NAMALWA (cell line): ENCODE measurements at regions not wholly inside any gene's neighbourhood (a gene's known extent, or its start where the extent isn't known, plus 50 kb on each side); places are given as distances from the start of the nearest gene placed in this dataset.
"Not testable (repeated sequence)": the region's sequence is repeated elsewhere in the genome, so short reads cannot be mapped to it uniquely, and the experiment has no call there.

Experiments
- DNase-seq: peaks from one replicate; pipeline ENCODE4 v3.0.0-alpha.2; 2015; ENCODE audit warnings: low spot score

GRCh38 chr19:28150129-28150528 is 1062.8 kb downstream of the UQCRFS1 start:
- DNase-seq: no peak

DNA sequence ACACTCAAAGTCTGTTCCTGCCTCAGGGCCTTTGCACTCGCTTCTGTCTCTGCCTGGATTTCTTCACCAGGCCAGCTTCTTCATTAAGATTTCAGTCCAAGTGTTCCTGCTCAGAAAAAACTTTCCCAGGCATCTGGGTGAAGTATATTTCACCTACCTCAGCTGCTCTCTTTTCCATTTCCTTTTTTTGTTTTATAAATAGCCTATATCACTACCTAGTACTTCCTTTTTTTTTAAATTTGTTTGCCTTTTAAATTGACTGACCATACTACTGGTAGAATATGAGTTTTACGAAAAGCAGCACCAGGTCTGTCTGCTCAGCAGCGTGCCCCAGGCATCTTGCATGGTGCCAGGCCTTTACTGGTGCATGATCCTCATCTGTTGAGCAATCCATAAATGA is 1064.4 kb downstream of the UQCRFS1 start:
- no peak for DNase-seq

DNA sequence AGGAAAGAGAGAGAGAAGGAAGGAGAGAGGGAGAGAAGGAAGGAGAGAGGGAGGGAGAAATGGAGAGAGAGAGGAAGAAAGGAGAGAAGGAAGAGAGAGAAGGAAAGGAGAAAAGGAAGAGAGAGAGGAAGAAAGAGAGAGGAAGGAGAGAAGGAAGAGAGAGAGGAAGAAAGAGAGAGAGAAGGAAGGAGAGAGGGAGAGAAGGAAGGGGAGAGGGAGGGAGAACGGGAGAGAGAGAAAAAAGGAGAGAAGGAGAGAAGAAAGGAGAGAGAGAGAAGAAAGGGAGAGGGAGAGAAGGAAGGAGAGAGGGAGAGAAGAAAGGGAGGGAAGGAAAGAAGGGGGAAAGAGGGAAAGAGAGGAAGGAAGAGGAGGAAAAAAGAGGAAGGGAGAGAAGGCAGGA is 1070.7 kb downstream of the UQCRFS1 start:
- DNase-seq: no peak

- no peak for DNase-seq
Measured at GRCh38 chr19:28140201-28140600, 1072.8 kb downstream of the UQCRFS1 start.

- DNase-seq: no peak
Measured at GRCh38 chr19:28137772-28138171, 1075.2 kb downstream of the UQCRFS1 start.

GRCh38 chr19:28136796-28137195 is 1076.2 kb downstream of the UQCRFS1 start:
- no peak for DNase-seq

DNA sequence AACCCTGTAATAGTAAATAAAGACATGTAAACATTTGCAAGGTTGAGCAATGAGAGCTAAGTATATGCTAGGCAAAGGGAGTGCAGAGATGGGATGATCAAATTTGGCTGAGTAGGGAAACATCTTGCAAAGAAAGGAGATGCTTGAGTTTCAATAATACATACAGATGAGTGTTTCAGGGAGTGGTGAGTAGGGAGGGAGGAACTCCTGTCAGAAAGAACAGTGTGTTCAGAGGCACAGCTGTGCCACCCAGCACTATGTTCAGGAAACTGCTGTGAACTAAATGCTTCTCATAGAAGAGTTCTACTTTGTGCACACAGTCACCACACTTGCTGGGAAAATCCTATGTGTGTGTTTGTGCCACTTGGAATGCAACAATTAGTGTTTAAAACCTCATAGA is 1077.1 kb downstream of the UQCRFS1 start:
- DNase-seq: no peak

- DNase-seq: no peak
Measured at GRCh38 chr19:28134311-28134710, 1078.6 kb downstream of the UQCRFS1 start.

DNA sequence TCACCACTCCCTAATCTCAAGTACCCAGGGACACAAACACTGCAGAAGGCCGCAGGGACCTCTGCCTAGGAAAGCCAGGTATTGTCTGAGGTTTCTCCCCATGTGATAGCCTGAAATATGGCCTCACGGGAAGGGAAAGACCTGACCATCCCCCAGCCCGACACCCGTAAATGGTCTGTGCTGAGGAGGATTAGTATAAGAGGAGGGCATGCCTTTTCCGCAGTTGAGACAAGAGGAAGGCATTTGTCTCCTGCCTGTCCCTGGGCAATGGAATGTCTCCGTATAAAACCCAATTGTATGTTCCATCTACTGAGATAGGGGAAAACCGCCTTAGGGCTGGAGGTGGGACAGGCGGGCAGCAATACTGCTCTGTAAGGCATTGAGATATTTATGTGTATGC is 1082.1 kb downstream of the UQCRFS1 start:
- DNase-seq: not testable (repeated sequence)

GRCh38 chr19:28130066-28130511 is 1082.9 kb downstream of the UQCRFS1 start:
- DNase-seq: no peak

DNA sequence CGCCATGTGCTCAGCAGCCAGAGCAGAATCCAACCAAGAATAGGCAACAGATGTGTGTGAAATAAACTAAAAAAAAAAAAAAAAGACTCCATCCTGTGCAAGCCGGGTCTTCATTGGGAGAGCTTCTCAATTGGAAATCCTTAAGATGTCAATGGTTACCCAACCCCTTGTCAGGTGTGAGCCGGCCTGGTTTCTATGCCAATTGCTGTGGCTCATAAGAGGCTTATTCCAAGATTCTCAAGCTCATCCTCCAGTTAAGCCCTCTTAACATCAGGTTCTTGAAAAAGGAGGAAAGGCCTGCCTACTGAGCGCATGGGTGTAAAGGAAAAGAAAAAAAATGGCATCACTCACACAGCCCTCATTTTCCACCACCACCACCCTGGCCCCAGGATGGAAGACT is 1084.6 kb downstream of the UQCRFS1 start:
- no peak for DNase-seq

GRCh38 chr19:28126135-28126898 is 1086.6 kb downstream of the UQCRFS1 start:
- no peak for DNase-seq

- no peak for DNase-seq
Measured at GRCh38 chr19:28122734-28123133, 1090.2 kb downstream of the UQCRFS1 start.

DNA sequence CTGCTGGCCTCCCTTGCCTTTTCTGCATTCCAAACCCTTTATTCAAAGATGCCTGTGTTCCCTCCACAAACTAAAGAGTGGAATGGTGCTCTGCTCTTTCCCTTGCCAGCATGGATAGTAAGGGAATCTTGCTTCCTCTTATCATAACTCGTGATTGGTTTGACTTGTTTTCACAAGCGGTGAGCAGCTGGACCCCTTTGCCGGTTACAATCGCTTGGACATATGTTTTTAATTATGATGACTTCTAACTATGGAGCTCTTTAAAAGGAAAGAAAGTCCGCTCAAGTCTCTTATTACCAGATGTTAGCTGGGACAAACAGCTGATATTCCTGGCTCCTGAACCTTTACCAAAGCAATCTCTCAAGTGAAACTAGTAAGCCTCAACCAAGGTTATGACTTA is 1094.7 kb downstream of the UQCRFS1 start:
- DNase-seq: no peak

DNA sequence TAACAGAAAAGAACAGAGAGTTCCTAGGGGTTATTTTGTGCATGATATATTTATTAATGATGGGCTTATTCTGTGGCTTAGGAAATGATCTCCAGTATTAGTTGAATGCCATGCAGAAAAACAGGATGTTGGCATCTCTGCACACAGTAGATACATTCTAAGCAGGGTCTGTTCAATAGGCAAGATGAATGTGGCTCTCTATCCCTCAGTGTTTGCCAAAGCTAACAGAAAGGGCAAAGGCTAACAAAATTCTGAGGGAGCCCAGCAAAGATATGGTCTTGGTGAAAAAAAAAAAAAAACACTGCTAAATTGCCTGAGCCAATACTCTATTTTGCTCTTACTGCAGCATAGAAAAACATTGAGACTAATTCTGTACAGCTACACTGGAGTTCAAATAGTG is 1095.8 kb downstream of the UQCRFS1 start:
- DNase-seq: no peak

DNA sequence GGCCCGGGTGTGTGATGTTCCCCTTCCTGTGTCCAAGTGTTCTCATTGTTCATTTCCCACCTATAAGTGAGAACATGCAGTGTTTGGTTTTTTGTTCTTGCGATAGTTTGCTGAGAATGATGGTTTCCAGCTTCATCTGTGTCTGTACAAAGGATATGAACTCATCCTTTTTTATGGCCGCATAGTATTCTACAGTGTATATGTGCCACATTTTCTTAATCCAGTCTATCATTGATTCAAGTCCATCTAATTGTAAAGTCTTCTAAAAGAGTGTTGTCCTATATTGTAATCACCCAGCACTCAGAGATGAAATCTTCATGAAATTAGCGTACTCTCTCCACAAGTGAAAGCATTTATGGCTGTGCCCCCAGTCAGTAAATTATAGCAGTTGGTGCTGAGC is 1096.6 kb downstream of the UQCRFS1 start:
- not testable (repeated sequence) for DNase-seq

DNA sequence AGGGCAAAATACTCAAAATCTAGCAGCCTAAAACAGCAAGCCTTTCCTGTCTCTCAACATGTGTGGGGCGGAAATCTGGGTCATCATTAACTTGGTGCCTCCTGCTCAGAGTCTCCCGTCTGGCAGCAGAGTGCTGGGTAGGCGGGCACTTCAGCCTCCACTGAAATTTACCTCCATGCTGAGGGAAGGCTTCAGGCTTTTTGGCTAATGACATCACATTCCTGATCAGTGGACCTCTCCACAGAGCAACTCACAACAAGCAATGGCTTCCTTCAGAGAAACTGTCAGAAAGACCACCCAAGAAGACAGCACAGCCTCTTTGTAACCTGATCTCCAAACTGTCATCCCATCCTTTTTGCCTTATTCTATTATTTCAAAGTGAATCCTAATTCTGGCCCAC is 1109.0 kb downstream of the UQCRFS1 start:
- no peak for DNase-seq

- not testable (repeated sequence) for DNase-seq
Measured at GRCh38 chr19:28084659-28085157, 1128.2 kb downstream of the UQCRFS1 start.

- DNase-seq: no peak
Measured at GRCh38 chr19:28076628-28077027, 1136.3 kb downstream of the UQCRFS1 start.

- no peak for DNase-seq
Measured at GRCh38 chr19:28075229-28075628, 1137.7 kb downstream of the UQCRFS1 start.

DNA sequence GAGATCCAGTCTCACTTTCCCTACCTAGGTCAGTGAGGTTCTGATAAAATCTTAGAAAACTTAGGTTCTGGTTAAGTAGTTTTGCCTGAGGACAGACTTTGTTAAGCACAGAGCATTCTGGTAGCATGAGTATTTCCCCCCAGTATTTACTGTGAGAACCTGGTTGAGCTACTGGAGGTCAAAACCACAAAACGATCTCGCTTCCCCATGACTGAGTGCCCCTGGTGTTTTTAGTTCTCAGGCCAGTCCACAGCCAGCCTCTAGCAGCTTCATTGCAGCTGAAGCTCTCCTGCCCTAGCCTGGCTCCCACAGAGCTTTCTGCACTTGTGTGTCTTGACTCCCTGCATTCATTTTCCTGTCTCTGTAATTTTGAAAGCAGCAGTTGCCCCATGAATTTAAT is 1138.2 kb downstream of the UQCRFS1 start:
- peak; percentile 24 for DNase-seq

- no peak for DNase-seq
Measured at GRCh38 chr19:28067882-28068281, 1145.1 kb downstream of the UQCRFS1 start.

GRCh38 chr19:28066988-28067387 is 1146.0 kb downstream of the UQCRFS1 start:
- DNase-seq: no peak

DNA sequence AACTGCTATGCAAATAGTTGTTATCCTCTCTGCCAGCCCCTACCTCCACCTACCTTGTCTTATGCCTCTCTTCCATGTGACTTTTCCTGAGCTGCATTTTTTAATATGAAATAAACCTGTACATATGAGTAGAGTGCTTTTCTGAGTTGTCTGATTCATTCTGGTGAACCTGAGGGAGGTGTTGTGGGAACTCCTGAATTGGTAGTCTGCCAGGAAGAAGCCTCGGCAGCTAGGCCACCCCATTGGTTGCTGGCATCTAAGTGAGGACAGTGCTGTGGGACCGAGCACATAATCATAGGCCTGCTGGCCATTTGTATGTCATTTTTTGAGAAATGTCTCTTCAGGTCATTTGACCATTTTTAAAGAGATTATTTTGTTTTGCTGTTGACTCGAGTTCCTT is 1146.8 kb downstream of the UQCRFS1 start:
- DNase-seq: no peak
